ENCODE measurements at regions not wholly inside any gene's neighbourhood (a gene's known extent, or its start where the extent isn't known, plus 50 kb on each side); places are given as distances from the start of the nearest gene placed in this dataset.

DNA sequence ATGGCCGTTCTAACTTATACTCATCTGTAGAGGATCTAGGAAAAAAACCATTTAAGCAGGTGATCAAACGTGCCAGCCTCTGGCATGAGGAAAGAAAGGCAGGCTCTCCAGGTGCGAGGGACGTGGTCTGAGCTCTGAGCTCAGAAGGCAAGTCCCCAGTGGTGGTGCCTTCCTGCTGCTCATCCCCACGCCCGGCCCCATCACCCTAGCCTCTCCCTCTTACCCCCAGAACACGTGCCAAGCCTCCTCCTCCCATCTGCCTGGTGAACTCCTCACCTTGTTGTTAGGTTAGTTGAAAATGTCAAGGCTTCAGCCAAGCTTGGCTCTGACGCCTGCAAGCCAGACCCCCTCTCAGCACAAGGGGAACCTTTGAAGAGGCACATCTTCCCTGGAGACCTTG is 571.2 kb upstream of the MKI67 start:
- TF ChIP-seq, protein P1, sequence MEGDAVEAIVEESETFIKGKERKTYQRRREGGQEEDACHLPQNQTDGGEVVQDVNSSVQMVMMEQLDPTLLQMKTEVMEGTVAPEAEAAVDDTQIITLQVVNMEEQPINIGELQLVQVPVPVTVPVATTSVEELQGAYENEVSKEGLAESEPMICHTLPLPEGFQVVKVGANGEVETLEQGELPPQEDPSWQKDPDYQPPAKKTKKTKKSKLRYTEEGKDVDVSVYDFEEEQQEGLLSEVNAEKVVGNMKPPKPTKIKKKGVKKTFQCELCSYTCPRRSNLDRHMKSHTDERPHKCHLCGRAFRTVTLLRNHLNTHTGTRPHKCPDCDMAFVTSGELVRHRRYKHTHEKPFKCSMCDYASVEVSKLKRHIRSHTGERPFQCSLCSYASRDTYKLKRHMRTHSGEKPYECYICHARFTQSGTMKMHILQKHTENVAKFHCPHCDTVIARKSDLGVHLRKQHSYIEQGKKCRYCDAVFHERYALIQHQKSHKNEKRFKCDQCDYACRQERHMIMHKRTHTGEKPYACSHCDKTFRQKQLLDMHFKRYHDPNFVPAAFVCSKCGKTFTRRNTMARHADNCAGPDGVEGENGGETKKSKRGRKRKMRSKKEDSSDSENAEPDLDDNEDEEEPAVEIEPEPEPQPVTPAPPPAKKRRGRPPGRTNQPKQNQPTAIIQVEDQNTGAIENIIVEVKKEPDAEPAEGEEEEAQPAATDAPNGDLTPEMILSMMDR (IDR thresholded peaks at IDR 0.05) = no peak
- H3K27ac Mint-ChIP-seq = no peak overlapping the region
- H3K4me1 Mint-ChIP-seq = peaks cover 13% of the 10 kb centered on the region
- no peak for DNase-seq
- no peaks in the 10 kb centered on the region for H3K27me3 Mint-ChIP-seq (ENCODE audit: low read depth, poor library complexity)
- H3K36me3 Mint-ChIP-seq (ENCODE audit: low read depth) = no peaks in the 10 kb centered on the region
- no peak overlapping the region for H3K4me3 Mint-ChIP-seq
- H3K9me3 Mint-ChIP-seq = no peaks in the 10 kb centered on the region

DNA sequence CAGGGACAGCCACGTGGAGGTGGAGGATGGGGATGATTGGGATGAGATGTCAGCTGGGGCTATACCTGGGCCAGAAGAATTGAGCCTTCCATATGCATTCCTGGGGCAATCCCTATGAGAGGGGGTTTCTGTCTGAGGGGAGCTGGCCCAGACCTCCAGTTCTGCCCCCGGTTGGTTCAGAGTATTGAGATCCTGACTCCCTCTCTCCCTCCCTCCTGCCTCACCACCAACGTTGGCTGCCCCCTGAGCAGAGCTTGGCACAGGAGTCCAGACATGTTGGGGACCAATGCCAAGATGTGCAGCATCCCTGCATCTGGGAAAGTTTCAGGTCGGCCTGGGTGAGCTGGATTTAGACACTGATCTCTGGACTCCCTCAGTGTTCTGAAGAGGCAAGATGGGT is 575.2 kb upstream of the MKI67 start:
- TF ChIP-seq, protein P1 (IDR thresholded peaks at IDR 0.05) = no peak
- Mint-ChIP-seq H3K4me3 (no peak overlapping the region), H3K9me3 (peaks cover 3% of the 10 kb centered on the region), H3K27me3 (ENCODE audit: low read depth, poor library complexity) (peaks cover 4% of the 10 kb centered on the region), H3K4me1 (no peaks in the 10 kb centered on the region), H3K36me3 (ENCODE audit: low read depth) (no peaks in the 10 kb centered on the region), H3K27ac (no peak overlapping the region)
- no peak for DNase-seq

DNA sequence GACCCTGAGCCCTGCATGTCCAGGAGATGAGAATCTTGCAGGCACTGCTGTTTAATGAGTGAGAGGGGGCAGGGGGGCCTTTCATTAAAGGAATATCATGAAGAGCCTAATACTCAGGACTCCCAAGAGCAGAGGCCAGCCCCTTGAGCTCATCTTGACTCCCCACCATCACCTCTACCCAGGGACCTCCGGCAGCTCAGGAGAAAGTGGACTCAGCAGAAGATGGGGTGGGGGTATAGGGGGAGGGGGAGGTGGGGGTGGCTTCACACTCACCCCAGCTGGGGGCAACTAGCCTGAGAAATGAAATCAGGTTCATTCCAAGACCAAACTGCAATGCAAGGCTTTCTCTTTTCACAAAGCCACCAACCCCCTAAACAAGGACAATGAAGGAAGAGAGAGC is 575.6 kb upstream of the MKI67 start:
- DNase-seq = no peak
- Mint-ChIP-seq H3K4me1 (no peaks in the 10 kb centered on the region), H3K27ac (no peak overlapping the region), H3K4me3 (no peak overlapping the region), H3K27me3 (ENCODE audit: low read depth, poor library complexity) (peaks cover 4% of the 10 kb centered on the region), H3K9me3 (peaks cover 3% of the 10 kb centered on the region), H3K36me3 (ENCODE audit: low read depth) (no peaks in the 10 kb centered on the region)
- TF ChIP-seq, protein P1 (IDR thresholded peaks at IDR 0.05) = no peak

DNA sequence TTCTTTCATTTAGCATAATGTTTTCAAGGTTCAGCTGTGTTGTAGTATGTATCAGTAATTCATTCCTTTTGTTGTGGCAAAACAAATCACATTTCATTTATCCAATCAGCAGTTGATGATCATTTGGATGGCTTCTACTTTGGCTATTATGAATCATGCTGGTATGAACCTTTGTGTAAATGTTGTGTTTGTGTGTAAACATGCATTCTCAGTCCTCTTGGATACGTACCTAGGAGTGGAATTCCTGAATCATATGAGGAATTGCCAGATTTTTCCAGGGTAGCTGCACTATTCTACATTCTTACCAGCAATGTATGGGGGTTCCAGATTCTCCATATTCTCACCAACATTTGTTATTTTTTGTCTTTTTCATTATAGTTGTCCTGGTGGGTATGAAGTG is 578.5 kb upstream of the MKI67 start:
- DNase-seq = no peak
- TF ChIP-seq, protein P1 (IDR thresholded peaks at IDR 0.05) = no peak
- Mint-ChIP-seq H3K4me1 (peaks cover 11% of the 10 kb centered on the region), H3K4me3 (no peak overlapping the region), H3K27ac (no peak overlapping the region), H3K9me3 (peaks cover 3% of the 10 kb centered on the region), H3K27me3 (ENCODE audit: low read depth, poor library complexity) (peaks cover 7% of the 10 kb centered on the region), H3K36me3 (ENCODE audit: low read depth) (no peaks in the 10 kb centered on the region)

DNA sequence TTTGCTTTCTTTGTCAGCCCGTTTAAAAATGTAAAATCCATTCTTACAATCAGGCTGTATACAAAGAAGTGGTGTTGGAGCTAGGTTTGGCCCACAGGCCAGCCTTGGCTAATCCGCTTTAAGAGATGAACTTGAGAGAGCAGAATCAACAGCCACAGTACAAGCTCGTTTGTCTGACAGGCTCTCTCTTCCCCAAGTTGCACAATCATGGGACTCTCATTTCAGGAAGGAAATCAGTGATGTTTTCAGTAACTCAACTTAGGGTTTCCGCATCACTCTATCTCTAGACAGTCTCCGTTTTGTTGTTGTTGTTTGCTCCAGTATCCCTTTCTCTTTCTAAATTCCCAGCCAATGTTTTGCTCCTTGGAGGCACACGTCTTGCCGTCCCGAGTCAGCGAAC is 582.0 kb upstream of the MKI67 start:
- TF ChIP-seq, protein P1 (IDR thresholded peaks at IDR 0.05) = no peak
- no peak for DNase-seq
- Mint-ChIP-seq H3K4me3 (no peak overlapping the region), H3K9me3 (peaks cover 3% of the 10 kb centered on the region), H3K27ac (no peak overlapping the region), H3K4me1 (peaks cover 26% of the 10 kb centered on the region), H3K27me3 (ENCODE audit: low read depth, poor library complexity) (peaks cover 11% of the 10 kb centered on the region), H3K36me3 (ENCODE audit: low read depth) (no peaks in the 10 kb centered on the region)

DNA sequence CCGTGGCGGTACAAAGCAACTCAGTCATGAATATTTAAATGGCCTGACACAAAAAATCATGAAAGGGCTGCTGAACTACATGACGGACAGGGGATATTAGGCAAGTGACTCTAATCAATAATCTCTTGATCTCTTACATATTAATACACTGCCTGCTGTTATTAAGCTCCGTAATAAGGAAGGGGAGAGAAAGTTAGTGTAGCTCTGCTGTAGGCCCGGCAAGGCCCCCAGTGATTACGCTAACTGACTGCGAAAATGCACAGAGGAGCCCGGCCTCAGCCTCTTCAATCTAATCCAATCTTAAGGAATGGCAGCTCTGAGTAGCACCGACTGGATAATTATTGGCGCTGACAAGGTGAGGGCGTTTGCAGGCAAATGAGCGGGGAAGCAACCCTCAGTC is 583.5 kb upstream of the MKI67 start:
- TF ChIP-seq, protein P1 (IDR thresholded peaks at IDR 0.05) = no peak
- Mint-ChIP-seq H3K27me3 (ENCODE audit: low read depth, poor library complexity) (peaks cover 8% of the 10 kb centered on the region), H3K36me3 (ENCODE audit: low read depth) (no peaks in the 10 kb centered on the region), H3K9me3 (peaks cover 3% of the 10 kb centered on the region), H3K4me1 (peaks cover 41% of the 10 kb centered on the region), H3K27ac (no peak overlapping the region), H3K4me3 (no peak overlapping the region)
- DNase-seq = no peak
